Suppressor macrophage treated with lipopolysaccharide for 1 hour (primary cell): ENCODE measurements at regions not wholly inside any gene's neighbourhood (a gene's known extent, or its start where the extent isn't known, plus 50 kb on each side); places are given as distances from the start of the nearest gene placed in this dataset.

Experiments
- DNase-seq, 3 donors: peaks; one replicate each; pipeline ENCODE4 v3.0.0-alpha.2; 2020 to 2022

DNA sequence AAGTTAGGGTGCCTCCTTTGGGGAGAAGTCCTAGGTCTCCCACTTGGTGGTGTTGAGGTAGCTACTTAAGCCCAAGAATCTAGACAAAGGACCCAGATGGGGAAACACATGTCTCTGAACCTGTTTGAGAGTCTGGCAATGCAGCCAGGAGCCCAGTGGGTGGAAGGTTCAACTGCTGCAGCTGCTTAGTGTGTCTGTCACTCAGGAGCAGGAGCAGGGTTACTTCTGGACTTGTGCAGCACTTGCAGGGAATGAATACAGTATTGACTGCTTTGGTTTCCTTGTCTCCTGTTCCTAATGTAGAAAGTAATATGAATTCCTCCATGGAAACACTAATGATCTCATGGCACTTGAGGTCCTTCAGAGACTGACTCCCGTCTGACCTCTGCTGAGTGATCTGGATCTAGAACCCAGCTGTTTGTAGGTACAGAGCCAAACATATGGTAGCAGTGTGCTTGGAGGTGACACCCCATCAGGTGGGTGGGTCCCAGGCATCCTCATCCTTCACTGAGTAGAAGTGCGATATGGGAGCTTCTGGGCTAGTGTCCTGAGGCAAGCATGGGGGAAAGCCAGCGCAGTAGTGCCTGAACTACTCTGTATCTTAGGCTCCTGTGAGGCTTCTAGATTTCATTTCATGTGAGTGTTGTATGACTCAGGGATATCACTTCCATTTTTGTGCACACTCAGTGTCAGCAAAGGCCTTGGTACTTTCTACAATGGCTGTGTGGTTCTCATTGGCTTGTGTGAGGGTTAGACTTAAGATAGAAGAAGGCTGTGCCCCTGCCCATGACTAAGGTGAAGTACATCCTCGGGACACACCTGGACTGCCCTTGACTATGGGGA lies 85.0 kb upstream of the WDR1 start:
- no peak for DNase-seq

DNA sequence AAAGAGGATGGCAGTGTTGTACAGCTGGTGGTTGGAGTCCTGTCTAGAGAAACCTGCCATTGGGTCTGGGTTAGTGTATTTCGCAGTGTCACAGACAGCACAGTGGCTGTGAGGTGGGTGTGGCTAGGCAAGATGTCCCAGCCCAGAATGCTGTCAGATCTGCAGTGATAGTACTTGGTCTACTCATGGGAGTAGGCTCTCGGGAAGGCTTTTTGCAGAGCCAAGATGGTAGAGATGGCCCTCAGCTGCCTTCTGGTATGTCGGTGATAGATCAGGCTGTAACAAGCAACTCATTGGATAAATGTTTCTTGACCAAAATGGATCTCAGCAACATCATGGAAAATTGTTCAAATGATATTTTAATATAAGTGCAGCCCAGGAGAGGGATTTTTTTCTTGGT lies 84.3 kb upstream of the WDR1 start:
- DNase-seq: no peak

- no peak for DNase-seq
Measured at GRCh38 chr4:10198365-10198764, 81.8 kb upstream of the WDR1 start.

GRCh38 chr4:10197952-10198351 lies 81.4 kb upstream of the WDR1 start:
- DNase-seq: peak in 1 of 3 donors; percentile 5

DNA sequence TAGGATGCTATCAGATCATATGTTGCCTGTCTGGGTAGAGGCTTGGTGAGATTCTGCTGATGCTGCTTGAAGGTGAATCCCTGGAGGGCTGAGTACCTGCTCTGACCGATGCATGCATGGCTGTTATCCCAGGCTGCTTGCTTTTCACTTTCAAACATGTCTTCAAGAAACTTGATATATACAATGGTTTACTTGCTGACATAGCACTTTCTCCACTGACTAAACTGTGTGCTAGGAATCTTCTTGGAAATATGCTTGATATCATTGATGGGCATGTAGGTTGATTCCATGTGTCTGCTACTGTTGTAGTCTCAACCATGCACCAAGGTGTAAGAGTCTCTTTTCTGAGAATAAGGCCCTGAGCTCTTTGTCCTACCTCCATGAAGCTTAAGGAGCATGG lies 79.6 kb upstream of the WDR1 start:
- no peak for DNase-seq

DNA sequence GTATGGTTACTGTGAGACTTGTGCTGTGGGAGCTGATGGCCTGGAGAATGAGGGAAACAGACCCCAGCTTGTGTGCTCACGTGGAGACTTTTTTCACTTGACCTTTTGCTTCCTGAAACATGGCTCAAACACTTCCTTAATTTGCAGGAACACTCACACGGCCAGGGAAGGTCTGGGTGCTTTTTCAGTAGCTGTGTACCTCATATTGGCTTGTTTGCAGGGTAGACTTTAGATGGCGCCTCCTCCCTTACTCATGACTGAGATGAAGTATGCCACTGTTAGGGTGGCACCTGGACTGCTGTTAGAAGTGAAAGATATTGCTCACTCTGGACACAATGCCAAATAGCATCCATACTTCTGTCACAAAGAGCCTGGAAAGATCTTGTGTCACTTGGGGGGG lies 75.7 kb upstream of the WDR1 start:
- DNase-seq: peak; percentile 49 to 55 (median 50)

DNA sequence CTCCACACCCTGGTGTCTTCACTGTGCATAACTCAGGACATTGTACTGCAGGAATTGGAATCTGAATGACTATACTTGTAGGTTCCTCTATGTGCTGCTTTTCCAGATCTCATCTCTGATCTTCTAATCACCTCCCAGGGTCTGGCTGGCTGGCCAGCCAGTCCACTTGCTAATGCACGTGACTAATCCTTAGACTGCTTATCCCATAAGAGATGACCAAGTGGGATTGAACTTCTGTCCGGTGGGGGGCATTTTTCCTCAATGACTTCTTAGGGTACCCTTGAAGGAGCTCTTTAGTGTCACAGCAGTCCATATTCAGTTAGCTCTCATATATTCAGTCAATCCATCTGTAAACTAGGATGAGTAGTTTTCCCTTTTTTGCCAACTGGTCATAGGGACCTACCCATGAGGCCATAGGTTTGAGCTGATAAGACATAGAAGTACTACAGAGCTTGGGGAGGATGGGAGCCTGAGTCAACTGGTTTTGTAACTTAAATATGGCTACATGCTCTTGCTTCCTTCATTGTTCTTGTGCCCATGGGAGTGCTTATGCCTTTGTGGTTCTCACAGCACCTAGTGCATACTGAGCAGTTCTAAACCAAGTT lies 71.9 kb upstream of the WDR1 start:
- peak in 1 of 3 donors; percentile 17 for DNase-seq

DNA sequence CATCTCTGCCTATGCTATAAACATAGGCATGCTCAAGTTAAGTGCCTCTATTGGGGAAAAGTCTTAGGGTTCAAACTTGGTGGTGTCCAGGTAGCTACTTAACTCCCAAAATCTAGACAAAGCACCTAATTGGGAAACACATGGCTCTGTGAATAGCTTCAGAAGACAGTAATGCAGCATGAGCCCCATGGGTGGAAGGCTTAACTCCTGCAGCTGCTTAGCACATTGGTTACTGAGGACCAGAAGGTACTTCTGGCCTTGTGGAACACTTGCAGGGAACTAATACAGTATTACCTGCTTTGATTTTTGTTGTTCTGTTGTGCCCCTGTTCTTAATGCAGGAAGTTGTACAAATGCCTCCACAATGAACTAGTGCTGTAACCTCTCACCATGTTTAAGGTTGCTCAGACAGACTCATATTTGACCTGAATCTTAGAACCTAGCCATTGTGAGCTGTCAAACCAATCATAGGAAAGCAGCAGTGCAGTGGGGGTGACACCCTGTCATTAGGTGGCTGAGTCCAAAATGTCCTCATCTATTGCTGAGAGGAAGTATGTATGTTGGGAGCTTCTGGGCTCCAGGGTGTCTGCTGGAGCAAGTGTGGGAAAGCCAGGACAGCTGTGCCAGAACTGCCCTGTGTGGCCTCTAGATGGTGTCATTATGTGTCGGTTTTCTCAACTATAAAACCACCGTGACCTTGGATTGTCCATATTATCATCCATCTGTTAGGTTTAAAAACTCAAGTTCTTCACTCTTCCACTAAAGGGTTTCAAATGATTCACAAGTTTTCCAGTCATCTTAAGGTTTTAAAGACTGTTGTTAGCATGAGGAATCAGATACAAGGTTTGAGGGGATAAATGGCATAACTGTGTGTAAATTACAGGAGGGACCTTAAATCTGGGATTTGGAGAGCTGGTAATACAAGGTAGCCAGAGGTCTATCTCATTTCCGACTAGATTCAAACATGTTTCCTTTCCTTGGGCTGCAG lies 69.9 kb upstream of the WDR1 start:
- DNase-seq: peak; percentile 46 to 61 (median 58)

GRCh38 chr4:10185518-10186227 lies 69.1 kb upstream of the WDR1 start:
- peak; percentile 9 to 30 (median 21) for DNase-seq

- no peak for DNase-seq
Measured at GRCh38 chr4:10184501-10184938, 67.9 kb upstream of the WDR1 start.

DNA sequence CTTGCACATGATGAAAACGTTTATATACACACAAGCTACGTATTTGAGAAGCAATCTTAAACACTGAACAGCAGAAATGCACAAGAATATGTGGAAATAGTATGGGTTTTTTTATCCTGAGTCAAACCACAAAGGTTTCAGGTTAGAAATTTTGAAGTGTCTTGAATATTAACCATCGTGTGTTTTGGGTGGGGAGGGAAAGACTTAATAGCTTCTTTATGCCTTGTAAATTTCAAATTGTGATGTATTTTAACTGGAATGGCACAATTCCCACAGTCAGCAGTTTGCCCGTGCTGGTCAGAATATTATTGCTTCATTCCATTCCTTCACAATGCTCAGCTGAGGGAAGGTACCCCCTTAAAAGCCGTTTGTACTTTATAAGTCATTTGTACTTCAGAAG lies 67.4 kb upstream of the WDR1 start:
- no peak for DNase-seq

GRCh38 chr4:10183462-10183861 lies 66.9 kb upstream of the WDR1 start:
- peak in 1 of 3 donors; percentile 8 for DNase-seq

GRCh38 chr4:10182446-10183424 lies 66.1 kb upstream of the WDR1 start:
- no peak for DNase-seq

- DNase-seq: no peak
Measured at GRCh38 chr4:10181745-10182445, 65.3 kb upstream of the WDR1 start.

- peak; percentile 34 to 54 (median 48) for DNase-seq
Measured at GRCh38 chr4:10180927-10181744, 64.5 kb upstream of the WDR1 start.

- no peak for DNase-seq
Measured at GRCh38 chr4:10180603-10180926, 64.0 kb upstream of the WDR1 start.

- no peak for DNase-seq
Measured at GRCh38 chr4:10179957-10180602, 63.5 kb upstream of the WDR1 start.

DNA sequence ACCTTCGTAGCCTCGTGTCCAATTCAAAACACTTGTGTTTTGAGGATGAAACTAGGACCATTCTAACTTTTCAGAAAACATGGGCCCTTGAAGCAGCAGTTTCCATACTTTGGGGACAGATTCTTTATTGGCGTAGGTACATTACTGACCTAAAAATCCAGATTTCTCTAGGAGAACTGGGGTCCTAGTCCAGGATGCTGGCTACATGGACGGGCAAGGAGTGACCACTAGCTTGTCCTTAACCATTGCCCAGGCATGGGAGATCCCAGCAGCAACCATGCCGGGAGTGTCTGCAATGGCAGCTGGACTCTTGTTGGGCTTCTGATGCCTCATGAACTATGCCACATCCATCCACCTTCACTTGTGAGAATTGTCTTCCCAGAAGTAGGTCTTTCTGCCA lies 62.2 kb upstream of the WDR1 start:
- no peak for DNase-seq

DNA sequence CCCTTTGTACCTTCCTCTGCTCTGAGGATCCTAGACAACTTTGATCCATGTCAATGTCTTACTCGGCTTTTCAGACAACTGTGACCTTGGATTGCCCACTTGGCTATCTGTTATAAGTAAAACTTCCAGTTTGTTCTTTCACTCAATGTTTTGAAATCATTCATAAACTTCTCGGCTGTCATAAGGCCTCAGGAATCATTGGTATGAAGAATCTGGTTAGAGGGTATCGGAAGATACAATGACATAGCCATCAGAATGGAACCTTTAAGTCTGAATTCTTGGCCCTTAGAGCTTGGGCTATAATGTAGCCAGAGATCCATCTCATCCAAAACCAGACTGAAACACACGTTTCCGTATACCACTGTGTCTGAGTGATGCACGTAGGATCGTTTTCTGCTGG lies 59.0 kb upstream of the WDR1 start:
- no peak for DNase-seq
